ENCODE measurements at regions not wholly inside any gene's neighbourhood (a gene's known extent, or its start where the extent isn't known, plus 50 kb on each side); places are given as distances from the start of the nearest gene placed in this dataset.

DNA sequence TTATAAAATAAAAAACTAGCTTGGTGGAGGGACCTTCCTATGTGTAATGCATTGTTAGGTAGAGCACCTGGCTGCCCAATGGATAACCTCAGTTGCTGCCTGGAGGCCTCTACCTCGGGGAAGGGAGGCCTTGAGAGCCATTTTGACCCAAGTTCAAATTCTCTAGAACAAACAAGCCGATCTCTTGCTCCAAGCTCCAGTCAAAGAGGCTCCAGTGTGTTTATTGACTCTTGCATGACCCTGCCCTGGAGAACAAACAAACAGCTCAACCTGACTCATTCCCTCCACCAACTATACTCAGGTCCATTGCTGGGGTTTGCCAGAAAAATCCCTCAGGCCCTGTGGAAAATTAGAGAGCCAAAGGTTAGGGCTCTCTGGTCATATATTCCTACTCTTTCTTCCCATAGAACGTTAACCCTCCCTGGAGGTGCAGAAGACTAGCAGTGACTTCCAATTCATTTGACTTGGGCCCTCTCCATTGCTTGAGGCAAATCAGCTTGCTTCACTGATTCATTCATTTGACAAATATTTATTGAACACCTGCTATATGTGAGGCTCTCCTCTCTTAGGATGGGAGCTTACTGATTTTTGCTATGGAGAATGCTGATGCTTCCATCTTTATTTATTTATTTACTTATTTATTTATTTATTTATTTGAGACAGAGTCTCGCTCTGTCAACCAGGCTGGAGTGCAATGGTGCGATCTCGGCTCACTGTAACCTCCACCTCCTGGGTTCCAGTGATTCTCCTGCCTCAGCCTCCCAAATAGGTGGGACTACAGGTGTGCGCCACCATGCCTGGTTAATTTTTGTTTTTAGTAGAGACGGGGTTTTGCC is 73.7 kb upstream of the CISTR start (continued):
- peak; percentile 54; the same call in 1 of the 2 replicates for TF ChIP-seq ZNF710 (CRISPR knock-in tag; IDR thresholded peaks at IDR 0.05; ENCODE audit: borderline replicate concordance)
- TF ChIP-seq SP4 (CRISPR knock-in tag; IDR thresholded peaks at IDR 0.05) = no peak
- TF ChIP-seq NR1H2 (CRISPR knock-in tag; IDR thresholded peaks at IDR 0.05; ENCODE audit: borderline replicate concordance, low read depth) = no peak
- peak; percentile 91 for TF ChIP-seq JUND (CRISPR knock-in tag; IDR thresholded peaks at IDR 0.05)
- TF ChIP-seq, protein P1, sequence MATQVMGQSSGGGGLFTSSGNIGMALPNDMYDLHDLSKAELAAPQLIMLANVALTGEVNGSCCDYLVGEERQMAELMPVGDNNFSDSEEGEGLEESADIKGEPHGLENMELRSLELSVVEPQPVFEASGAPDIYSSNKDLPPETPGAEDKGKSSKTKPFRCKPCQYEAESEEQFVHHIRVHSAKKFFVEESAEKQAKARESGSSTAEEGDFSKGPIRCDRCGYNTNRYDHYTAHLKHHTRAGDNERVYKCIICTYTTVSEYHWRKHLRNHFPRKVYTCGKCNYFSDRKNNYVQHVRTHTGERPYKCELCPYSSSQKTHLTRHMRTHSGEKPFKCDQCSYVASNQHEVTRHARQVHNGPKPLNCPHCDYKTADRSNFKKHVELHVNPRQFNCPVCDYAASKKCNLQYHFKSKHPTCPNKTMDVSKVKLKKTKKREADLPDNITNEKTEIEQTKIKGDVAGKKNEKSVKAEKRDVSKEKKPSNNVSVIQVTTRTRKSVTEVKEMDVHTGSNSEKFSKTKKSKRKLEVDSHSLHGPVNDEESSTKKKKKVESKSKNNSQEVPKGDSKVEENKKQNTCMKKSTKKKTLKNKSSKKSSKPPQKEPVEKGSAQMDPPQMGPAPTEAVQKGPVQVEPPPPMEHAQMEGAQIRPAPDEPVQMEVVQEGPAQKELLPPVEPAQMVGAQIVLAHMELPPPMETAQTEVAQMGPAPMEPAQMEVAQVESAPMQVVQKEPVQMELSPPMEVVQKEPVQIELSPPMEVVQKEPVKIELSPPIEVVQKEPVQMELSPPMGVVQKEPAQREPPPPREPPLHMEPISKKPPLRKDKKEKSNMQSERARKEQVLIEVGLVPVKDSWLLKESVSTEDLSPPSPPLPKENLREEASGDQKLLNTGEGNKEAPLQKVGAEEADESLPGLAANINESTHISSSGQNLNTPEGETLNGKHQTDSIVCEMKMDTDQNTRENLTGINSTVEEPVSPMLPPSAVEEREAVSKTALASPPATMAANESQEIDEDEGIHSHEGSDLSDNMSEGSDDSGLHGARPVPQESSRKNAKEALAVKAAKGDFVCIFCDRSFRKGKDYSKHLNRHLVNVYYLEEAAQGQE (IDR thresholded peaks at IDR 0.05; ENCODE audit: borderline replicate concordance in 1 of 2, low read depth in 1 of 2, low read length in 2 of 2) = peak in 1 of 2 experiments; percentile 66; a peak in 1 of 4 replicates
- TF ChIP-seq MXI1 (IDR thresholded peaks at IDR 0.05; ENCODE audit: borderline replicate concordance, low read depth, low read length) = peak; percentile 28; the same call in 1 of the 3 replicates
- peak; percentile 73 for TF ChIP-seq ZEB1 (IDR thresholded peaks at IDR 0.05; ENCODE audit: insufficient replicate concordance, low read depth)
- TF ChIP-seq HNRNPLL (IDR thresholded peaks at IDR 0.05; ENCODE audit: low read depth, low read length, poor library complexity, severe bottlenecking) = no peak
- peak; percentile 83; the same call in 1 of the 2 replicates for TF ChIP-seq MIER3 (CRISPR knock-in tag; IDR thresholded peaks at IDR 0.05; ENCODE audit: borderline replicate concordance)
- TF ChIP-seq ZNF580 (CRISPR knock-in tag; IDR thresholded peaks at IDR 0.05; ENCODE audit: borderline replicate concordance, low read depth) = peak; percentile 83; the same call in 1 of the 2 replicates
- TF ChIP-seq, protein P2, sequence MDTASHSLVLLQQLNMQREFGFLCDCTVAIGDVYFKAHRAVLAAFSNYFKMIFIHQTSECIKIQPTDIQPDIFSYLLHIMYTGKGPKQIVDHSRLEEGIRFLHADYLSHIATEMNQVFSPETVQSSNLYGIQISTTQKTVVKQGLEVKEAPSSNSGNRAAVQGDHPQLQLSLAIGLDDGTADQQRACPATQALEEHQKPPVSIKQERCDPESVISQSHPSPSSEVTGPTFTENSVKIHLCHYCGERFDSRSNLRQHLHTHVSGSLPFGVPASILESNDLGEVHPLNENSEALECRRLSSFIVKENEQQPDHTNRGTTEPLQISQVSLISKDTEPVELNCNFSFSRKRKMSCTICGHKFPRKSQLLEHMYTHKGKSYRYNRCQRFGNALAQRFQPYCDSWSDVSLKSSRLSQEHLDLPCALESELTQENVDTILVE (CRISPR knock-in tag; IDR thresholded peaks at IDR 0.05) = no peak
- peak in 1 of 2 experiments; percentile 60; a peak in 1 of 4 replicates for TF ChIP-seq HMGXB4 (CRISPR knock-in tag; IDR thresholded peaks at IDR 0.05; ENCODE audit: borderline replicate concordance in 1 of 2, low read depth in 1 of 2)
- no peak for TF ChIP-seq KDM5B (CRISPR knock-in tag; IDR thresholded peaks at IDR 0.05; ENCODE audit: borderline replicate concordance)
- peak; percentile 96 for TF ChIP-seq FOXA3 (CRISPR knock-in tag; IDR thresholded peaks at IDR 0.05)
- TF ChIP-seq CEBPB (IDR thresholded peaks at IDR 0.05; ENCODE audit: borderline replicate concordance, low read depth, low read length) = peak; percentile 55; the same call in 1 of the 2 replicates
- peak; percentile 97 for TF ChIP-seq ZNF644 (CRISPR knock-in tag; IDR thresholded peaks at IDR 0.05; ENCODE audit: low read depth)
- peak; percentile 87 for TF ChIP-seq ZMYM4 (CRISPR knock-in tag; IDR thresholded peaks at IDR 0.05)
- TF ChIP-seq MXD4 (CRISPR knock-in tag; IDR thresholded peaks at IDR 0.05) = no peak
- TF ChIP-seq TCF7 (IDR thresholded peaks at IDR 0.05; ENCODE audit: low read depth) = peak; percentile 94
- peak; percentile 64 for TF ChIP-seq ELF3 (CRISPR knock-in tag; IDR thresholded peaks at IDR 0.05)

All from HepG2 (cell line).